H1 (cell line): ENCODE measurements at regions not wholly inside any gene's neighbourhood (a gene's known extent, or its start where the extent isn't known, plus 50 kb on each side); places are given as distances from the start of the nearest gene placed in this dataset.

Source experiments
- CTCF ChIA-PET: fragments of 300-600 bp; sonication (Branson Sonifier 250); formaldehyde crosslinking; loops from one replicate; lab custom pipeline; 2021; ENCODE audit not compliant: partially characterized antibody; lab: Charles Lee
- POLR2A ChIA-PET: fragments of 300-600 bp; sonication (Branson Sonifier 250); formaldehyde crosslinking; loops from one replicate; lab custom pipeline; 2021; ENCODE audit warnings: inconsistent platforms; ENCODE audit not compliant: partially characterized antibody; lab: Charles Lee
- DNase-seq, 2 experiments: peaks; one replicate each; pipeline versions ENCODE4 v3.0.0 to v3.0.0-alpha.2; 2010 to 2022; ENCODE audit warnings: low spot score in 2 of 2, low read depth in 1 of 2, mixed read lengths in 1 of 2
- FAIRE-seq: peaks from 2 replicates; lab custom pipeline; 2011; peaks lifted over from hg19 to GRCh38; lab: Jason Lieb, UNC
- H2AFZ ChIP-seq: 2 replicates; pipeline ENCODE4 v1.8.1; 2012; ENCODE audit warnings: low read length, inconsistent platforms
- H2AK5ac ChIP-seq: 2 replicates; pipeline ENCODE4 v1.6.1; 2013; ENCODE audit warnings: low read depth, low read length
- H2BK120ac ChIP-seq: replicated peaks from 2 replicates; pipeline ENCODE3; 2013; ENCODE audit warnings: low read depth, low read length, inconsistent platforms
- H2BK12ac ChIP-seq: 2 replicates; pipeline ENCODE4 v1.6.1; 2013; ENCODE audit warnings: low read depth, low read length
- H2BK15ac ChIP-seq: 2 replicates; pipeline ENCODE4 v1.6.1; 2013; ENCODE audit warnings: low read length
- H2BK20ac ChIP-seq: 2 replicates; pipeline ENCODE4 v1.6.1; 2013; ENCODE audit warnings: low read length
- H2BK5ac ChIP-seq: 2 replicates; pipeline ENCODE4 v1.6.1; 2013; ENCODE audit warnings: low read depth, low read length
- H3K14ac ChIP-seq: 2 replicates; pipeline ENCODE4 v1.6.1; 2013; ENCODE audit warnings: inconsistent platforms; ENCODE audit not compliant: insufficient read length
- H3K18ac ChIP-seq: 2 replicates; pipeline ENCODE4 v1.6.1; 2013; ENCODE audit warnings: low read length; ENCODE audit errors: extremely low read depth
- H3K23ac ChIP-seq: 2 replicates; pipeline ENCODE4 v1.6.1; 2013; ENCODE audit warnings: inconsistent platforms; ENCODE audit not compliant: insufficient read length
- H3K23me2 ChIP-seq: 2 replicates; pipeline ENCODE4 v1.6.1; 2013; ENCODE audit warnings: low read depth, low read length
- H3K27ac ChIP-seq: 2 replicates; pipeline ENCODE4 v1.6.1; 2011; ENCODE audit warnings: low read depth, low read length, inconsistent platforms
- H3K27me3 ChIP-seq, 4 experiments: replicated peaks in 1 of 4; 1 replicate in 1 of 4; 2 replicates in 3 of 4; pipeline versions ENCODE4 v1.6.1 to v1.8.1; 2011 to 2013; ENCODE audit warnings: low read length in 3 of 4, mild to moderate bottlenecking in 3 of 4, inconsistent platforms in 2 of 4, mixed read lengths in 2 of 4, moderate library complexity in 1 of 4; ENCODE audit not compliant: control insufficient read depth in 3 of 4, insufficient read depth in 3 of 4; ENCODE audit errors: extremely low read depth in 1 of 4
- H3K36me3 ChIP-seq, 4 experiments: 2 replicates each; pipeline versions ENCODE4 v1.6.1 to v1.8.1; 2011 to 2013; ENCODE audit warnings: mild to moderate bottlenecking in 4 of 4, low read length in 3 of 4, moderate library complexity in 2 of 4, control low read depth in 1 of 4, inconsistent platforms in 1 of 4; ENCODE audit not compliant: insufficient read depth in 4 of 4, control insufficient read depth in 2 of 4
- H3K4ac ChIP-seq: replicated peaks from 2 replicates; pipeline ENCODE3; 2013; ENCODE audit warnings: low read length, low read depth, mixed read lengths, inconsistent platforms; ENCODE audit not compliant: insufficient read length
- H3K4me1 ChIP-seq, 4 experiments: replicated peaks in 1 of 4; 1 replicate in 1 of 4; 2 replicates in 3 of 4; pipeline versions ENCODE4 v1.6.1 to v1.8.1; 2011 to 2013; ENCODE audit warnings: low read length in 3 of 4, inconsistent platforms in 2 of 4, mixed read lengths in 1 of 4; ENCODE audit not compliant: insufficient read depth in 4 of 4, control insufficient read depth in 3 of 4
- H3K4me2 ChIP-seq, 2 experiments: 2 replicates each; pipeline versions ENCODE4 v1.6.1 to v1.8.1; 2011 to 2013; ENCODE audit warnings: low read depth in 2 of 2, low read length in 2 of 2, control low read depth in 1 of 2, inconsistent platforms in 1 of 2, mild to moderate bottlenecking in 1 of 2; ENCODE audit not compliant: insufficient read depth in 1 of 2
- H3K4me3 ChIP-seq, 4 experiments: fragments of 200-600, 300-600 bp in 1 of 4; sonication (generic), shearing (Covaris generic), sonication (Bioruptor Twin) in 1 of 4; 2 replicates each; pipeline versions ENCODE4 v1.5.1 to v1.8.1; 2011 to 2016; ENCODE audit warnings: low read length in 4 of 4, low read depth in 3 of 4, control low read depth in 2 of 4, inconsistent platforms in 2 of 4, mild to moderate bottlenecking in 2 of 4, mixed read lengths in 1 of 4, moderate library complexity in 1 of 4; ENCODE audit not compliant: insufficient read depth in 2 of 4; ENCODE audit errors: extremely low read depth in 1 of 4
- H3K56ac ChIP-seq: replicated peaks from 2 replicates; pipeline ENCODE3; 2013; ENCODE audit warnings: low read depth, mild to moderate bottlenecking, mixed read lengths, low read length, inconsistent platforms; ENCODE audit not compliant: insufficient read length
- H3K79me1 ChIP-seq: 2 replicates; pipeline ENCODE4 v1.6.1; 2013; ENCODE audit warnings: low read depth, low read length, control low read depth
- H3K79me2 ChIP-seq, 2 experiments: 2 replicates each; pipeline versions ENCODE4 v1.6.1 to v1.8.1; 2012 to 2013; ENCODE audit warnings: low read length in 2 of 2, mild to moderate bottlenecking in 2 of 2, inconsistent platforms in 1 of 2; ENCODE audit not compliant: insufficient read depth in 2 of 2, control insufficient read depth in 1 of 2
- H3K9ac ChIP-seq, 4 experiments: replicated peaks in 1 of 4; 1 replicate in 1 of 4; 2 replicates in 3 of 4; pipeline versions ENCODE4 v1.6.1 to v1.8.1; 2011 to 2013; ENCODE audit warnings: low read depth in 3 of 4, low read length in 3 of 4, control low read depth in 2 of 4, mild to moderate bottlenecking in 2 of 4, moderate library complexity in 2 of 4, inconsistent platforms in 1 of 4; ENCODE audit errors: extremely low read depth in 1 of 4
- H3K9me3 ChIP-seq, 2 experiments: 2 replicates each; pipeline versions ENCODE4 v1.6.1 to v1.8.1; 2012 to 2013; ENCODE audit warnings: mild to moderate bottlenecking in 2 of 2, moderate library complexity in 2 of 2, control low read depth in 1 of 2, inconsistent platforms in 1 of 2, low read depth in 1 of 2, low read length in 1 of 2, mixed read lengths in 1 of 2; ENCODE audit not compliant: insufficient read depth in 2 of 2
- H4K20me1 ChIP-seq, 2 experiments: replicated peaks in 1 of 2; 2 replicates each; pipeline versions ENCODE3 to v1.8.1; 2011 to 2013; ENCODE audit warnings: inconsistent platforms in 2 of 2, low read length in 2 of 2, mild to moderate bottlenecking in 1 of 2; ENCODE audit not compliant: insufficient read depth in 2 of 2, control insufficient read depth in 1 of 2
- H4K5ac ChIP-seq: 2 replicates; pipeline ENCODE4 v1.6.1; 2013; ENCODE audit warnings: low read length, low read depth, mixed read lengths, inconsistent platforms; ENCODE audit not compliant: insufficient read length
- H4K8ac ChIP-seq: 2 replicates; pipeline ENCODE4 v1.8.0; 2013; ENCODE audit warnings: mild to moderate bottlenecking, moderate library complexity, low read length, inconsistent platforms; ENCODE audit not compliant: insufficient read depth; ENCODE audit errors: extremely low read depth
- H4K91ac ChIP-seq: replicated peaks from 2 replicates; pipeline ENCODE3; 2013; ENCODE audit warnings: low read length, mixed read lengths, inconsistent platforms; ENCODE audit not compliant: insufficient read length
- BRCA1 ChIP-seq: IDR thresholded peaks from 2 replicates; pipeline ENCODE4 v1.6.1; 2012; ENCODE audit warnings: low read depth, low read length, improper control_type of control experiment
- SP2 ChIP-seq: IDR thresholded peaks from 2 replicates; pipeline ENCODE4 v1.6.1; 2012; ENCODE audit warnings: mild to moderate bottlenecking, low read length, inconsistent platforms
- TAF7 ChIP-seq: optimal IDR thresholded peaks from 2 replicates; pipeline ENCODE3; 2011; ENCODE audit warnings: low read depth, mild to moderate bottlenecking, inconsistent platforms, low read length, moderate library complexity, borderline replicate concordance
- YY1 ChIP-seq: IDR thresholded peaks from 2 replicates; pipeline ENCODE4 v1.6.1; 2011; ENCODE audit warnings: low read depth, mild to moderate bottlenecking, low read length
- WGBS, 2 experiments: shearing (Covaris generic) in 1 of 2; methylation state at CpG; one replicate each; pipeline versions ENCODE4 v1.1.6 to v1.1.7; 2013 to 2015; ENCODE audit warnings: low lambda C conversion rate in 2 of 2, mixed read lengths in 2 of 2, inconsistent platforms in 1 of 2, low coverage in 1 of 2, missing lambda C conversion rate in 1 of 2; ENCODE audit not compliant: insufficient replicate concordance in 2 of 2, insufficient coverage in 1 of 2, insufficient read length in 1 of 2; ENCODE audit errors: extremely low coverage in 1 of 2, missing lambda C conversion rate in 1 of 2; 5-methylcytosine and 5-hydroxymethylcytosine counted together

DNA sequence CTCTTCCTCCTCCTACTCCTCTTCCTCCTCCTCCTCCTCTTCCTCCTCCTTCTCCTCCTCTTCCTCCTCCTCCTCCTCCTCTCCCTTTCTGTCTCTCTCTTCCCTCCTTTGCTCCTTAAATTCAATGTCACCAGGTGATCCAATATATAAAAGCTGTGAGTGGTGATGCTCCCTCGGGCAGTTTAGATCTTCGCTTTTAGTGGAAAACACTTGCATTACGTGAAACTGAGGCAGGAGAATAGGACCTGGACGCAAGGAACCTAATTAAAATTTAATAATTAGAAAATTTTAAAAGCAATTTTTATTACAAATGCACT, 279.7 kb downstream of the XXYLT1 start:
- Histone ChIP-seq H3K4ac (no peak overlapping the region), H3K27ac (no peak overlapping the region), H2BK12ac (no peak overlapping the region), H2BK5ac (no peak overlapping the region), H3K9ac (no peak overlapping the region), H2AK5ac (no peak overlapping the region), H3K4me3 (no peak overlapping the region), H3K79me1 (no peaks in the 10 kb centered on the region), H2BK120ac (no peak overlapping the region), H3K9me3 (no peaks in the 10 kb centered on the region), H4K8ac (no peak overlapping the region), H4K91ac (no peak overlapping the region), H4K20me1 (no peaks in the 10 kb centered on the region), H4K5ac (no peak overlapping the region), H3K4me1 (no peaks in the 10 kb centered on the region), H3K27me3 (no peaks in the 10 kb centered on the region), H3K56ac (no peak overlapping the region), H3K18ac (no peak overlapping the region), H3K23ac (no peak overlapping the region), H3K36me3 (no peaks in the 10 kb centered on the region), H3K14ac (no peak overlapping the region), H2BK20ac (no peak overlapping the region), H3K79me2 (no peaks in the 10 kb centered on the region), H3K4me2 (no peak overlapping the region), H2AFZ (no peak overlapping the region), H2BK15ac (no peak overlapping the region), H3K23me2 (no peaks in the 10 kb centered on the region; the same call in 1 of the 2 replicates)
- 68% methylated on average over 4 of the region's 4 CpGs; no CpG with 5 or more reads in 1 of the 2 experiments for WGBS, 2 experiments
- POLR2A ChIA-PET, result no interaction called here
- TF ChIP-seq BRCA1 (no peak), SP2 (no peak), YY1 (no peak), TAF7 (no peak)
- FAIRE-seq (no peak), DNase-seq (no peak)
- CTCF ChIA-PET, result no interaction called here
